Activated T-cell treated with anti-CD3 and anti-CD28 coated beads, Interleukin-2, amount 50 U/mL, for 72 hours (primary cell): ENCODE measurements at regions not wholly inside any gene's neighbourhood (a gene's known extent, or its start where the extent isn't known, plus 50 kb on each side); places are given as distances from the start of the nearest gene placed in this dataset.

Experiments used
- ATAC-seq, 2 donors: fragments of 150-1000 bp; cut with Tn5 transposase; replicated peaks in 1 of 2; 2 replicates each; pipeline ENCODE4 v1.10.0; 2021; ENCODE audit warnings: moderate library complexity in 2 of 2, mild to moderate bottlenecking in 1 of 2
- DNase-seq, 2 donors: peaks; one replicate each; pipeline ENCODE4 v3.0.0; 2021 to 2022; ENCODE audit warnings: mixed read lengths in 1 of 2
- H3K27ac Mint-ChIP-seq: one replicate; pipeline ENCODE4 v1.8.0; 2022; ENCODE audit warnings: mild to moderate bottlenecking, moderate library complexity, mixed read lengths
- H3K27me3 Mint-ChIP-seq: one replicate; pipeline ENCODE4 v1.8.0; 2022; ENCODE audit warnings: low read depth, mixed read lengths
- H3K36me3 Mint-ChIP-seq, 2 donors: one replicate each; pipeline ENCODE4 v1.8.0; 2022; ENCODE audit warnings: mixed read lengths in 2 of 2, mild to moderate bottlenecking in 1 of 2; ENCODE audit not compliant: insufficient read depth in 2 of 2
- H3K4me1 Mint-ChIP-seq: one replicate; pipeline ENCODE4 v1.8.0; 2022; ENCODE audit warnings: low read depth, mixed read lengths
- H3K4me3 Mint-ChIP-seq, 2 donors: one replicate each; pipeline ENCODE4 v1.8.0; 2022; ENCODE audit warnings: mild to moderate bottlenecking in 2 of 2, mixed read lengths in 2 of 2, moderate library complexity in 2 of 2
- H3K9me3 Mint-ChIP-seq, 2 donors: one replicate each; pipeline ENCODE4 v1.8.0; 2022; ENCODE audit warnings: mixed read lengths in 2 of 2

- DNase-seq (no peak), ATAC-seq (no peak)
- Mint-ChIP-seq H3K36me3 (no peaks in the 10 kb centered on the region), H3K4me3 (no peak overlapping the region), H3K9me3 (peaks cover 5 to 6% of the 10 kb centered on the region in 2 donors), H3K4me1 (no peaks in the 10 kb centered on the region), H3K27me3 (no peaks in the 10 kb centered on the region), H3K27ac (no peak overlapping the region)
These were observed 560.0 kb downstream of the CCDC85A start for GRCh38 chr2:56743807-56744206.

DNA sequence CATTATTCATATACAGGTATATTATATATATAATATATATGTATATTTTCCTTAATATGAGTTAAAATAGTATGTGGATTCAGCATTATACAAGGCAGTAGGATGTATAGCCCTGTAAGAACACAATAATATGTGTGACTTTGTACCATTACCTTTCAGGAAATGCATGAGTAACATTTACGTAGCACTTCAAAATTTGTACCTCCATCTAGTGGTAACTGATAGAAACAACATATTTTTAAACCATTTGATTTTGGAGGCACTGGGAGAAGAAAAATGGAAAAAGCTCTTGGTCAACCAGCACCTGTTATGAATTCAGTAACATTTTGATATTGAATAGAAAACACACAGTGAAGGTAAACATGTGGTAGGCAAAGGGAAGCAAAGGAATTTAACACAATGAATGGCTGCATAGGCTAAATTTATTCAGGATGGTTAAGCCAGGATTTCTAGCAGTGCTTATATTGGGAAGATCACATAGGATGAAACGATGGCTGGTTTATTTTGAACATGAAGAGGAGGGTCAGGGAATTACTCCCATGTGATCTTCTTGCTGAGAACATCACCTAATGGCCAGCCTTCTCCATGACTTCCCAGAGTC lies 565.5 kb downstream of the CCDC85A start:
- ATAC-seq (no peak), DNase-seq (no peak)
- Mint-ChIP-seq H3K27me3 (no peaks in the 10 kb centered on the region), H3K36me3 (no peaks in the 10 kb centered on the region), H3K4me1 (no peaks in the 10 kb centered on the region), H3K27ac (no peak overlapping the region), H3K9me3 (peaks cover 0 to 5% of the 10 kb centered on the region in 2 donors), H3K4me3 (no peak overlapping the region)

DNA sequence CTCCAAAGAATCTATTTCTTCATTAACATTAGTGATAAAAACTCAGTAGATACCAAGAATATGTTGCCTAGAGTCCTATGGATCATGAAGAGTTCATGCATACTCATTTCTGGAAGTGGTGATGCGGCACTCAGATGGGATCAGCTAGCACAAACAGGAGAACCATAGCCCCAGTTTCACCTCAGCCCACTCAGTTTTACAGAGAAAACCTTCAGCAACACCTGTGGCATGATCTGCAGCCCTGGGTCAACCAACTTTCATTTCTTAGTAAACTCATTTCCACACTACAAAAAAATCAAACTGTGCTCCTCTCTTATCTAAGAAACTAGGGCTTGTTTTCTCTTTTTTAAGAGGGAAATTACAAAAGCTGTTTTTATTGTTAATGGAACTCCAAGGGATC lies 569.4 kb downstream of the CCDC85A start:
- Mint-ChIP-seq H3K27ac (no peak overlapping the region), H3K36me3 (no peaks in the 10 kb centered on the region), H3K9me3 (peaks cover 3 to 4% of the 10 kb centered on the region in 2 donors)

GRCh38 chr2:56754066-56754615 lies 570.4 kb downstream of the CCDC85A start:
- no peak for ATAC-seq
- no peak overlapping the region for H3K4me3 Mint-ChIP-seq
- H3K27ac Mint-ChIP-seq, result no peak overlapping the region
- H3K36me3 Mint-ChIP-seq, result no peaks in the 10 kb centered on the region
- peaks cover 3 to 5% of the 10 kb centered on the region in 2 donors for H3K9me3 Mint-ChIP-seq
- no peak for DNase-seq
- no peaks in the 10 kb centered on the region for H3K4me1 Mint-ChIP-seq
- H3K27me3 Mint-ChIP-seq, result no peaks in the 10 kb centered on the region

More for the DNA sequence above, 569.4 kb downstream of the CCDC85A start:
- no peaks in the 10 kb centered on the region for H3K4me1 Mint-ChIP-seq
- no peak for DNase-seq
- no peak for ATAC-seq
- no peaks in the 10 kb centered on the region for H3K27me3 Mint-ChIP-seq
- H3K4me3 Mint-ChIP-seq, result no peak overlapping the region

DNA sequence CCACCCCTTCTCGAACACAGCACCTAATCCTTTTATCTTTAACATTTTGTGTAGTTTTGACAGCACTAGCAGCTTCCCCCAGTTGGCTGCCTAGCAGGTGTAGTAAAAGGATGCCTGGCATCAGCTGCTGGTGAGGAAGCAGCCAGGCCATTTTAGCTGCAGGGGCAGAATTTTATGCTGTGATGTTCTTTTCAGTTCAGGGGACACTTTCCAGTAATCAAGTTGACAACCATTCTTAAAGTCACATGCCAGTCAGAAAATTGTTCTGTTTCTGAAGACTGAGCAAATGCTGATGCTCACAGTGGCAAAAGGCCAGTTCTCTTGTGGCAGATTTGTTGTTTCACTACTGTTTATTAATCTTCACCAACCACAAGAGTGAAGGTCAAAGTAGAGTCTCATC lies 570.8 kb downstream of the CCDC85A start:
- no peak overlapping the region for H3K27ac Mint-ChIP-seq
- H3K36me3 Mint-ChIP-seq, result no peaks in the 10 kb centered on the region
- peaks cover 3 to 8% of the 10 kb centered on the region in 2 donors for H3K9me3 Mint-ChIP-seq
- H3K4me3 Mint-ChIP-seq, result no peak overlapping the region
- no peak for DNase-seq
- ATAC-seq, result no peak
- no peaks in the 10 kb centered on the region for H3K4me1 Mint-ChIP-seq
- H3K27me3 Mint-ChIP-seq, result no peaks in the 10 kb centered on the region

DNA sequence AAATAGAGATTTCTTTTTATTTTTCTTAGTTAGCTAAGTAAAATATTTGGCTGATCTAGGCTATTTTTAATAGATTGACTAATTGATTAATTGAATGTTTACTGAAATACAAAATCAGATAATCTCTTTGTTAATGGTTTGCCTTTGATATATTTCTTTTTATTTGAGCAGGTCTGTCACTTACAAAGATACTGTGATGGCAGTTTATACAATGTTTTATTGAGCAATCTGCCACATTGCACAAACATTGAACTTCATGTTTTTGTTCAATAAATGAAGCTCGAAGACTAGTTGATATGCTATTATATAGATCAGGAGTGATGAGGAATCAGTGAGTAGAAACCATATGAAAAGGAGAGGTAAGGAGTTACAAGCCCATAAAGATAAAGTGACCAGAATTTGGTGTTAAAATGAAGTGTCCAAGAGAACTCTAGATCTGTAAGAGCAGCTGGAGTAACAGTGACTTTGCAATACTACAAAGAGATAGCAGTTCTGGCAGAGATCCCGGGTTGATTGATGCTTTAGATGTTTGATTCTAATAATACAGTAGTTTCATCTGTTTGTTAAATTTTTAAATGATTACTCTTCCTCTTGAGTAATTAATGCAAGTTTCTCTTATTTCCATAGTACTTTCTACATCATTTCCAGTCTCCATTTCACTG lies 574.2 kb downstream of the CCDC85A start:
- ATAC-seq (no peak), DNase-seq (no peak)
- H3K4me3 Mint-ChIP-seq, result no peak overlapping the region
- H3K4me1 Mint-ChIP-seq, result no peaks in the 10 kb centered on the region
- H3K27me3 Mint-ChIP-seq, result no peaks in the 10 kb centered on the region
- H3K36me3 Mint-ChIP-seq, result no peaks in the 10 kb centered on the region
- H3K9me3 Mint-ChIP-seq, result peaks cover 3 to 8% of the 10 kb centered on the region in 2 donors
- no peak overlapping the region for H3K27ac Mint-ChIP-seq

- no peaks in the 10 kb centered on the region for H3K27me3 Mint-ChIP-seq
- ATAC-seq, result no peak
- no peak for DNase-seq
- H3K9me3 Mint-ChIP-seq, result peaks cover 4 to 8% of the 10 kb centered on the region in 2 donors
- no peak overlapping the region for H3K27ac Mint-ChIP-seq
- no peak overlapping the region for H3K4me3 Mint-ChIP-seq
- H3K4me1 Mint-ChIP-seq, result no peaks in the 10 kb centered on the region
- H3K36me3 Mint-ChIP-seq, result no peaks in the 10 kb centered on the region
These were observed 579.9 kb downstream of the CCDC85A start for GRCh38 chr2:56763683-56764082.

- Mint-ChIP-seq H3K36me3 (no peaks in the 10 kb centered on the region), H3K27me3 (no peaks in the 10 kb centered on the region), H3K27ac (no peak overlapping the region), H3K4me3 (no peak overlapping the region), H3K4me1 (no peaks in the 10 kb centered on the region), H3K9me3 (peaks cover 8 to 11% of the 10 kb centered on the region in 2 donors)
- DNase-seq (no peak), ATAC-seq (no peak)
These were observed 585.2 kb downstream of the CCDC85A start for GRCh38 chr2:56768973-56769372.

DNA sequence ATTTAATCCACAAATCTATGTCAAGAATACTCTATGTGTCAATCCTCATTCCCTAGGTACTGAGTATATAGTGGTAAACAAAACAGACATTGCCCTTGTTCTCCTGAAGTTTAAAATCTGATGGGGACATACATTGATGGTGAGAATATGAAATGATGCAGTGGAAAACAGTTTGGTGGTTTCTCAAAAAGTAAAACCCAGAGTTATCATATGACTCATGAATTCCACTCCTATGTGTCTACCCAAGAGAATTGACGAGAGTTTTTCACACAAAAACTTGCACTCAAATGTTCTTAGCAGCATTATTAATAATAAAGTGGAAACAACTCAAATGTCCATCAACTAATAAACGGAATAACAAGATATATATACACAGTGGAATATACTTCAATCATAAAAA lies 586.7 kb downstream of the CCDC85A start:
- no peaks in the 10 kb centered on the region for H3K36me3 Mint-ChIP-seq
- H3K27ac Mint-ChIP-seq, result no peak overlapping the region
- H3K9me3 Mint-ChIP-seq, result peaks cover 8 to 11% of the 10 kb centered on the region in 2 donors
- no peaks in the 10 kb centered on the region for H3K4me1 Mint-ChIP-seq
- DNase-seq (no peak), ATAC-seq (no peak)
- H3K27me3 Mint-ChIP-seq, result no peaks in the 10 kb centered on the region
- H3K4me3 Mint-ChIP-seq, result no peak overlapping the region

DNA sequence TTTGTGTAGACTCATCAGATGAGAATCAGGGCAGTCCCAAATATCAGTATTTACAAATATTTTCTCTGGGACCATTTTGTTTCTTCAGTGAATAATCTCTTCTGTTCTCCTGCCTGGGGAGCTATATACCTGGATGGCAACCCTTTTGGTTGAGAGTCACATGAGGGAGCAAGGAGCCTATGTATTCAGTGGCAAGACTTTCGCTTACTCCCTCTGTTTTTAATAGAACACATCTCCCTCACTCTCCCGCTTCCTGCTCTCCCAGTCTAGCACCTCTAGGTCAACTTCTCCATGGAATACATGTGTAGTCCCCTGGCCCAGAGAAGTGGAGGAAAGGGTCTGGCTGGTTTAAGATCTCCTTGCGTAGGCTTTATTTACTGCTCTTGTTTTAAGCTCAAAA lies 600.3 kb downstream of the CCDC85A start:
- Mint-ChIP-seq H3K36me3 (no peaks in the 10 kb centered on the region), H3K9me3 (peaks cover 6 to 9% of the 10 kb centered on the region in 2 donors), H3K4me3 (no peak overlapping the region), H3K4me1 (no peaks in the 10 kb centered on the region), H3K27me3 (no peaks in the 10 kb centered on the region), H3K27ac (no peak overlapping the region)
- ATAC-seq (no peak), DNase-seq (no peak)

GRCh38 chr2:56801214-56801613 lies 617.4 kb downstream of the CCDC85A start:
- no peaks in the 10 kb centered on the region for H3K27me3 Mint-ChIP-seq
- peaks cover 4 to 12% of the 10 kb centered on the region in 2 donors for H3K9me3 Mint-ChIP-seq

DNA sequence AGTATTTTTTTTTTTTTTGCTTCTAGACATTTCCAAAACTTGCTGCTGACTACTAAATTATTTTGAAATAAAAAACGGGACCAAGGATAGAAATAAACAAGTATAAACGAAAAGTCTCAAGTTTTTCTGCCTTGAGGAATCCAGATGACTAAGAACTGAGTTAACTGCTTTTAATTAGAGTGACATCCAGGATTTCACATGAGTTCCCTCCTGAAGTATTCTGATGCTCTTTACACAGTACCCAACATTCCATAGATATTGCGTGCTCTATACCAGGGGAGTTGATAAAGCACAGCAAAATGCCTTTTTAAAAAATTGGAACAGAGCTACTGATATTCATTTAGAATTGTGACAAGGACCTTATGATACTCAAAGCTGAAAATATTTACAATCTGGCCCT lies 618.0 kb downstream of the CCDC85A start:
- no peak for ATAC-seq
- H3K27ac Mint-ChIP-seq, result no peak overlapping the region
- no peaks in the 10 kb centered on the region for H3K4me1 Mint-ChIP-seq
- peaks cover 2% of the 10 kb centered on the region in 2 donors for H3K36me3 Mint-ChIP-seq
- peaks cover 4 to 12% of the 10 kb centered on the region in 2 donors for H3K9me3 Mint-ChIP-seq
- no peak for DNase-seq
- no peak overlapping the region for H3K4me3 Mint-ChIP-seq
- H3K27me3 Mint-ChIP-seq, result no peaks in the 10 kb centered on the region

More at GRCh38 chr2:56801214-56801613, 617.4 kb downstream of the CCDC85A start:
- H3K4me1 Mint-ChIP-seq, result no peaks in the 10 kb centered on the region
- H3K4me3 Mint-ChIP-seq, result no peak overlapping the region
- no peak for DNase-seq
- no peak overlapping the region for H3K27ac Mint-ChIP-seq
- no peak for ATAC-seq
- H3K36me3 Mint-ChIP-seq, result peaks cover 2% of the 10 kb centered on the region in 2 donors

GRCh38 chr2:56803596-56803995 lies 619.8 kb downstream of the CCDC85A start:
- no peaks in the 10 kb centered on the region for H3K27me3 Mint-ChIP-seq
- H3K36me3 Mint-ChIP-seq, result peaks cover 2% of the 10 kb centered on the region in 2 donors
- DNase-seq (no peak), ATAC-seq (no peak)
- peaks cover 6 to 9% of the 10 kb centered on the region in 2 donors for H3K9me3 Mint-ChIP-seq
- no peak overlapping the region for H3K4me3 Mint-ChIP-seq
- H3K4me1 Mint-ChIP-seq, result no peaks in the 10 kb centered on the region
- H3K27ac Mint-ChIP-seq, result no peak overlapping the region
